ENCODE measurements at regions not wholly inside any gene's neighbourhood (a gene's known extent, or its start where the extent isn't known, plus 50 kb on each side); places are given as distances from the start of the nearest gene placed in this dataset.
"Not testable (repeated sequence)": the region's sequence is repeated elsewhere in the genome, so short reads cannot be mapped to it uniquely, and the experiment has no call there.

GRCh38 chr7:29749701-29750321 lies 56.5 kb upstream of the WIPF3 start:
- no peaks in the 10 kb centered on the region for H3K9me2 ChIP-seq (ENCODE audit: insufficient read depth)
- TF ChIP-seq EZH2phosphoT487 (IDR thresholded peaks at IDR 0.05; ENCODE audit: borderline replicate concordance) (no peak), POLR2A (IDR thresholded peaks at IDR 0.05; ENCODE audit: borderline replicate concordance, extremely low read depth, insufficient read depth, insufficient read length) (no peak), POLR2AphosphoS5 (IDR thresholded peaks at IDR 0.05; ENCODE audit: low read depth, low read length) (no peak)
- ChIA-PET RAD21 (ENCODE audit: low non-redundant PET in 1 of 2, low total read pairs in 2 of 2, uncharacterized antibody in 2 of 2, unreplicated experiment in 2 of 2) (interaction anchor here in 1 of 2 experiments (1.1 kb wide), 1 partner anchor 172 kb away, joined by 3 read pairs; no protein-coding TSS in a partner anchor), CTCF (no interaction called here), POLR2A (no interaction called here)
- H3K4me3 ChIP-seq (replicated peaks in 1 of 2; ENCODE audit: low read depth in 1 of 2, low read length in 2 of 2): no peak overlapping the region
- no peak overlapping the region for H3K9ac ChIP-seq (ENCODE audit: low read length)
- intact Hi-C loops (cut with micrococcal nuclease): no loop called here
- H3K27ac ChIP-seq (ENCODE audit: low read depth, low read length): no peak overlapping the region
- no peaks in the 10 kb centered on the region for H3K4me1 ChIP-seq (ENCODE audit: control insufficient read depth in 1 of 2, insufficient read depth in 2 of 2, low read length in 2 of 2)
- H4K20me1 ChIP-seq (ENCODE audit: insufficient read depth): no peaks in the 10 kb centered on the region
- BruUV-seq (replicated peaks): no TSS peak
- no peak overlapping the region for H3K4me2 ChIP-seq (ENCODE audit: low read length)
- H3K79me2 ChIP-seq (ENCODE audit: insufficient read depth, low read length): no peaks in the 10 kb centered on the region
- H3K9me3 ChIP-seq (ENCODE audit: control insufficient read depth in 1 of 2, insufficient read depth in 1 of 2, low read depth in 1 of 2, low read length in 2 of 2): no peaks in the 10 kb centered on the region
- H3K27me3 ChIP-seq (ENCODE audit: insufficient read depth, low read length): no peaks in the 10 kb centered on the region
- H3K36me3 ChIP-seq (ENCODE audit: control insufficient read depth in 1 of 2, insufficient read depth in 2 of 2, low read length in 2 of 2): no peaks in the 10 kb centered on the region; a peak in 1 of 4 replicates
- DNase-seq (ENCODE audit: low read depth, low spot score) (no peak), ATAC-seq (no peak)
- H2AFZ ChIP-seq (ENCODE audit: low read depth, low read length, poor library complexity, severe bottlenecking): no peak overlapping the region

- H3K9ac ChIP-seq (ENCODE audit: low read length); intact Hi-C loops (cut with micrococcal nuclease); BruUV-seq (replicated peaks): not testable (repeated sequence)
Measured at GRCh38 chr7:29750373-29750940, 55.9 kb upstream of the WIPF3 start.

DNA sequence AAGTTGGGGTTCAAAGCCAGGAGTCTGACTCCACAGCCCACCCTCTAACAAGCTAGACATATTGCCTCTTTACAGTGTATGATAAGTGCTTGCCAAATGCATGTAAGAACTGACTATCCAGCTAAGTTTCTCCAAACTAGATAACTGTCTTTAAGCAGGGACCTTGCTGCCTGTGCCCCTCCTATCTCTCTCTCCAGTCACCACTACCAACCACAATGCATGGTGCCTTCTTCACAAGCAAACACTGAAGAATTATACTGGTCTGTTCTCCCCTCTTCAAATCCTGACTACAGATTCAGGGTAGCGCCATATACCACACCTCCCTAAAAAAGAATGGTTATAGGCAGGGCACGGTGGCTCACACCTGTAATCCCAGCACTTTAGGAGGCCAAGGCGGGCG lies 55.3 kb upstream of the WIPF3 start:
- not testable (repeated sequence) for DNase-seq (ENCODE audit: low read depth, low spot score); ATAC-seq

More at GRCh38 chr7:29750373-29750940, 55.9 kb upstream of the WIPF3 start:
- H3K9me2 ChIP-seq (ENCODE audit: insufficient read depth); H3K4me3 ChIP-seq (replicated peaks in 1 of 2; ENCODE audit: low read depth in 1 of 2, low read length in 2 of 2); H2AFZ ChIP-seq (ENCODE audit: low read depth, low read length, poor library complexity, severe bottlenecking); H3K79me2 ChIP-seq (ENCODE audit: insufficient read depth, low read length); H3K27ac ChIP-seq (ENCODE audit: low read depth, low read length); DNase-seq (ENCODE audit: low read depth, low spot score); H3K9me3 ChIP-seq (ENCODE audit: control insufficient read depth in 1 of 2, insufficient read depth in 1 of 2, low read depth in 1 of 2, low read length in 2 of 2); H3K4me1 ChIP-seq (ENCODE audit: control insufficient read depth in 1 of 2, insufficient read depth in 2 of 2, low read length in 2 of 2); POLR2A ChIA-PET; H3K27me3 ChIP-seq (ENCODE audit: insufficient read depth, low read length); H3K4me2 ChIP-seq (ENCODE audit: low read length); CTCF ChIA-PET; H4K20me1 ChIP-seq (ENCODE audit: insufficient read depth); H3K36me3 ChIP-seq (ENCODE audit: control insufficient read depth in 1 of 2, insufficient read depth in 2 of 2, low read length in 2 of 2): not testable (repeated sequence)
- ATAC-seq: 0 out of 2 replicates have a peak, but pooled peaks have one; percentile 26
- RAD21 ChIA-PET (ENCODE audit: low non-redundant PET in 1 of 2, low total read pairs in 2 of 2, uncharacterized antibody in 2 of 2, unreplicated experiment in 2 of 2): interaction anchor here in 1 of 2 experiments (1.1 kb wide), 1 partner anchor 171 kb away, joined by 3 read pairs; no protein-coding TSS in a partner anchor

More for the DNA sequence above, 55.3 kb upstream of the WIPF3 start:
- H3K4me1 ChIP-seq (ENCODE audit: control insufficient read depth in 1 of 2, insufficient read depth in 2 of 2, low read length in 2 of 2); H3K27ac ChIP-seq (ENCODE audit: low read depth, low read length); POLR2A ChIA-PET; intact Hi-C loops (cut with micrococcal nuclease); H3K9ac ChIP-seq (ENCODE audit: low read length); H3K27me3 ChIP-seq (ENCODE audit: insufficient read depth, low read length); RAD21 ChIA-PET (ENCODE audit: low non-redundant PET in 1 of 2, low total read pairs in 2 of 2, uncharacterized antibody in 2 of 2, unreplicated experiment in 2 of 2); H3K4me3 ChIP-seq (replicated peaks in 1 of 2; ENCODE audit: low read depth in 1 of 2, low read length in 2 of 2); H3K4me2 ChIP-seq (ENCODE audit: low read length); BruUV-seq (replicated peaks); H3K9me2 ChIP-seq (ENCODE audit: insufficient read depth); H3K9me3 ChIP-seq (ENCODE audit: control insufficient read depth in 1 of 2, insufficient read depth in 1 of 2, low read depth in 1 of 2, low read length in 2 of 2); H2AFZ ChIP-seq (ENCODE audit: low read depth, low read length, poor library complexity, severe bottlenecking); CTCF ChIA-PET; H4K20me1 ChIP-seq (ENCODE audit: insufficient read depth); H3K79me2 ChIP-seq (ENCODE audit: insufficient read depth, low read length); H3K36me3 ChIP-seq (ENCODE audit: control insufficient read depth in 1 of 2, insufficient read depth in 2 of 2, low read length in 2 of 2): not testable (repeated sequence)
